ENCODE measurements at regions not wholly inside any gene's neighbourhood (a gene's known extent, or its start where the extent isn't known, plus 50 kb on each side); places are given as distances from the start of the nearest gene placed in this dataset.

GRCh38 chr7:3235322-3235721, 65.7 kb upstream of the SDK1 start:
- no peak for DNase-seq

- DNase-seq = no peak
These were observed 64.8 kb upstream of the SDK1 start for GRCh38 chr7:3236268-3236667.

DNA sequence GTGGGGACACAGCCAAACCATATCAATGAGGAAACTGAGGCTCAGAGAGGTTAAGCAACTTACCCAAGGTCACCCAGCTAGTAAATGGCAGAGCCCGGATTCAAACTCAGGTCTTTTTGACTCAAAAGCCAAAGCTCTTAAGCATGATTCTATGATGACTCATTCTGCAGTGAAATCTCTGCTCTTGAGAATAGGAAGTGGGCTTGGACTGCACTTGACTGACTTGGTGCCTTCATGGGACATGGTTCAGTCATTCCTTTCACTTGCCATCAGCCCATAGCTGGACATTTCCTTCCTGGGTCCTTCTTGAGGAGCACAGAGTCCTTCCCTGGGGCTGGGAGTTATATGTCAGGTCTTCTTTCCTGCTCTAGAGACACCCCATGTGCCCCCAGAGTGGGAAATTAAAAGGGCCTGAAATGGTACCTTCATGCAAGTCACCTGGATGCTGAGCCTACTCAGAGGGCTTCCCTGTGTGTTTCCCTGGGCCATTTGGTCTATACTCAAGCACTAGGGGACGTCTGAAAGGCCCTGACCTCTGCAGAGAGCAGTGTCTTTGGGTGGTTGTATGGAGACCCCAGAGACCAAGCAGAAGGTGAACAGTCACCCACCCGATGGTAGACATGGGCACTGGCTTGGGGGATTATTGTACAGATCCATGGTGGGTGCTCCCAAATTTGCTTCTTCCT, 62.4 kb upstream of the SDK1 start:
- no peak for DNase-seq

- no peak for DNase-seq
These were observed 61.8 kb upstream of the SDK1 start for GRCh38 chr7:3239291-3239691.

- DNase-seq = no peak
These were observed 60.1 kb upstream of the SDK1 start for GRCh38 chr7:3240826-3241430.

DNA sequence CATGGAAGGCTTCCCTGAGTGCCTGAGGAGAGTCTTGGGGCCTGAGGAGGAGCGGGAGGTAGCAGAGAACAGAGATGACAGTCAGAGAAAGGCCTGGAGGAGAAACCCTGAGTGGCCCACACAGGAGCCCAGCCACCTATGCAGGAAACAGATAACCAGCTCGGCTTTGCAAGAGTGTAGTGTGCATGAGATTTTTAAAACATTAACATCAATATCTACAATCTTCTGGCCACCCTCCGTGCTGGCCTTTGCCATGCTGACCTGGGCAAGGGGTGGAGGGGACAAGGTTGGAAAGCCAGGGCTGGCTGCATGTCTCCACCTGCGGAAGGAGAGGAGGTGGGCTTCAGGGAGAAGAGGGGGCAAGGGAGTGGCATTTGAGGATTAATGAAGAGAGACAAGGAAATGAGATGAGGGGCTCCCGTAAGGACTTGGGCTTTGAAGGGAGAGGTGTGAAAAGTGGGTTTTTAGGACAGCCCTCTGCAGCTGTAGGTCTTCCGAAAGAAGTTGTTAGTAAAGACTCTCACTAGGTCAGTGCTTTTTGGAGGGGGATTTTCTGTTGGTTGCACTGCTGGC, 59.3 kb upstream of the SDK1 start:
- DNase-seq = no peak

- no peak for DNase-seq
These were observed 58.6 kb upstream of the SDK1 start for GRCh38 chr7:3242398-3242972.

DNA sequence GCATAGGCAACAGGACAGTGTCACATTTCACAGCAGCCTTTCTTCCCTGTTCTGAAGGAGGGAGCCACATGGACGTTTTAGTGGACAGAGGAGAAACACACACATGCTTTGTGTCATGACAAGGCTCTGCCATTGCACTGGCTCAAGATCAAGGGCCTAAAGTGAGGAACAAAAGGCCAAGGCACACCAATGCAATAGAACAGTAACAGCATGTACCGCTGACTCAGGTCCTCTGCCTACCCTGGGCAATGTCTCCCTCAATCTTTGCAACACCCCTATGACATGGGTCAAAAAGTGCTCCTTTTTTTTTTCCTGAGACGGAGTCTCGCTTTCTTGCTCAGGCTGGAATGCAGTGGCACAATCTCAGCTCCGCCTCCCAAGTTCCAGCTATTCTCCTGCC, 57.8 kb upstream of the SDK1 start:
- DNase-seq = no peak

DNA sequence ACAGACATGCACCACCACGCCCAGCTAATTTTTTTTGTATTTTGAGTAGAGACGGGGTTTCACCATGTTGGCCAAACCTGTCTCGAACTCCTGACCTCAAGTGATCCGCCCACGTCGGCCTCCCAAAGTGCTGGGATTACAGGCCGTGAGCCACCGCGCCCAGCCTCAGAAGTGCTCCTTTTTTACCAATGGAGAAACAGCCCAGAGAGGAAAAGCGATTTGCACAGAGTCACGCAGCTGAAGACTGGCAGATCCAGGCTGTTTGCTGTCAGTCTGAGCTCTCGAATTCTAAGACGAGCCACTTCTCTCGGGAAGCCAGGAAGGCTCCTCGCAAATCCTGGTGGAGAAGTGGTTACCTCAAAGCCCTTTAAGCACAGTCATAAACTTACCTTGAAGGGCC, 57.4 kb upstream of the SDK1 start:
- no peak for DNase-seq

GRCh38 chr7:3244241-3244814, 56.7 kb upstream of the SDK1 start:
- no peak for DNase-seq

- no peak for DNase-seq
These were observed 56.0 kb upstream of the SDK1 start for GRCh38 chr7:3245077-3245476.

GRCh38 chr7:3245721-3246120, 55.3 kb upstream of the SDK1 start:
- no peak for DNase-seq

- DNase-seq = no peak
These were observed 54.9 kb upstream of the SDK1 start for GRCh38 chr7:3246127-3246526.

DNA sequence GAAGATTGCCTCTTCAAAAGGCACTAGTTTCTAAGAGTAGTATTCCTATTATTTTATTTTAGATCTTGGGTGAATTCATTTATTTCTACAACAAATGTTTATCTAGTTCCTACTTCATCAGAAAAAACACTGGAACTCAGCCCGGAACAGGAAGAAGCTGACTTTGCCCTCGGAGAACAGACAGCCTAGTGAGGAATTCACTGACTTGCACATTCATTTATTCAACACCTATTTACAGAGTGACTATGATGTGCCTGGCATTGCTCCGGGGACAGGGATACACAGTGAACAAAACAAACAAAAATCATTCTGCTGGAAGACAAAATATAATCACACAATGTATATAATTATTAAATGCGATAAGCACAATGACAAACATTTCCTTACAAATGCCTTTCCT, 54.4 kb upstream of the SDK1 start:
- DNase-seq = no peak

GRCh38 chr7:3250725-3251124, 50.3 kb upstream of the SDK1 start:
- no peak for DNase-seq

Data from stimulated activated CD4-positive, alpha-beta T cell treated with anti-CD3 and anti-CD28 coated beads, Interleukin-12 subunit alpha, Interleukin-12 subunit beta, amount 100 ng/mL, for 4 hours (primary cell).